ENCODE measurements at regions not wholly inside any gene's neighbourhood (a gene's known extent, or its start where the extent isn't known, plus 50 kb on each side); places are given as distances from the start of the nearest gene placed in this dataset.
A peak's percentile ranks its signal among the peaks of the same experiment; 100 is the strongest.
"Not testable (repeated sequence)": the region's sequence is repeated elsewhere in the genome, so short reads cannot be mapped to it uniquely, and the experiment has no call there.

- TF ChIP-seq, protein P1, sequence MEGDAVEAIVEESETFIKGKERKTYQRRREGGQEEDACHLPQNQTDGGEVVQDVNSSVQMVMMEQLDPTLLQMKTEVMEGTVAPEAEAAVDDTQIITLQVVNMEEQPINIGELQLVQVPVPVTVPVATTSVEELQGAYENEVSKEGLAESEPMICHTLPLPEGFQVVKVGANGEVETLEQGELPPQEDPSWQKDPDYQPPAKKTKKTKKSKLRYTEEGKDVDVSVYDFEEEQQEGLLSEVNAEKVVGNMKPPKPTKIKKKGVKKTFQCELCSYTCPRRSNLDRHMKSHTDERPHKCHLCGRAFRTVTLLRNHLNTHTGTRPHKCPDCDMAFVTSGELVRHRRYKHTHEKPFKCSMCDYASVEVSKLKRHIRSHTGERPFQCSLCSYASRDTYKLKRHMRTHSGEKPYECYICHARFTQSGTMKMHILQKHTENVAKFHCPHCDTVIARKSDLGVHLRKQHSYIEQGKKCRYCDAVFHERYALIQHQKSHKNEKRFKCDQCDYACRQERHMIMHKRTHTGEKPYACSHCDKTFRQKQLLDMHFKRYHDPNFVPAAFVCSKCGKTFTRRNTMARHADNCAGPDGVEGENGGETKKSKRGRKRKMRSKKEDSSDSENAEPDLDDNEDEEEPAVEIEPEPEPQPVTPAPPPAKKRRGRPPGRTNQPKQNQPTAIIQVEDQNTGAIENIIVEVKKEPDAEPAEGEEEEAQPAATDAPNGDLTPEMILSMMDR (IDR thresholded peaks at IDR 0.05) = no peak
- intact Hi-C loops (cut with DNase I) = no loop called here
- peaks cover 3 to 28% of the 10 kb centered on the region in 2 donors for H3K9me3 ChIP-seq
- no peaks in the 10 kb centered on the region for H3K27me3 ChIP-seq
- DNase-seq = no peak
- H3K4me3 ChIP-seq = no peak overlapping the region
- no peaks in the 10 kb centered on the region for H3K4me1 ChIP-seq
- no peak for ATAC-seq
- no peaks in the 10 kb centered on the region for H3K36me3 ChIP-seq
- H3K27ac ChIP-seq = no peak overlapping the region
Observed at GRCh38 chr1:209196140-209196539, 387.4 kb upstream of the CAMK1G start.

- intact Hi-C loops (cut with DNase I) = no loop called here
Observed at GRCh38 chr1:209198961-209199750, 384.4 kb upstream of the CAMK1G start.

GRCh38 chr1:209199822-209200221 lies 383.7 kb upstream of the CAMK1G start:
- TF ChIP-seq, protein P1 (IDR thresholded peaks at IDR 0.05) = no peak
- no peaks in the 10 kb centered on the region for H3K4me1 ChIP-seq
- ATAC-seq = no peak
- H3K27ac ChIP-seq = no peak overlapping the region
- no peak overlapping the region for H3K4me3 ChIP-seq
- intact Hi-C loops (cut with DNase I) = no loop called here
- H3K36me3 ChIP-seq = no peaks in the 10 kb centered on the region
- no peak for DNase-seq
- peaks cover 3 to 25% of the 10 kb centered on the region in 2 donors for H3K9me3 ChIP-seq
- no peaks in the 10 kb centered on the region for H3K27me3 ChIP-seq

More at GRCh38 chr1:209198961-209199750, 384.4 kb upstream of the CAMK1G start:
- H3K4me1 ChIP-seq = no peaks in the 10 kb centered on the region
- H3K9me3 ChIP-seq = peaks cover 3 to 28% of the 10 kb centered on the region in 2 donors
- no peak overlapping the region for H3K27ac ChIP-seq
- H3K27me3 ChIP-seq = no peaks in the 10 kb centered on the region
- H3K4me3 ChIP-seq = no peak overlapping the region
- no peak for ATAC-seq
- no peaks in the 10 kb centered on the region for H3K36me3 ChIP-seq
- TF ChIP-seq, protein P1 (IDR thresholded peaks at IDR 0.05) = no peak
- DNase-seq = no peak

DNA sequence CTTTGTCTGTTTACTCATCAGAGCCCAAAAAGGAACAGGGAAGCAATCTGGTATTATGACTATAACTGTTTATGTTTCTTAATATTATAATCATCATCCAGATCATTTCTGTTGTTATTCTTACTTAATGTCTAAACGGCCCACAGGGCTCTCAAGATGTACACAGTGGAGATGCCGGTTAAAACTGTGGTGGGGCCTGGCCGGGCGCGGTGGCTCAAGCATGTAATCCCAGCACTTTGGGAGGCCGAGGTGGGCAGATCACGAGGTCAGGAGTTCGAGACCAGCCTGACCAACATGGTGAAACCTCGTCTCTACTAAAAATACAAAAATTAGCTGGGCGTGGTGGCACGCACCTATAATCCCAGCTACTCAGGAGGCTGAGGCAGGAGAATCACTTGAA lies 381.2 kb upstream of the CAMK1G start:
- peaks cover 3 to 16% of the 10 kb centered on the region in 2 donors for H3K27me3 ChIP-seq
- DNase-seq; H3K4me1 ChIP-seq; ATAC-seq; intact Hi-C loops (cut with DNase I); H3K9me3 ChIP-seq; H3K36me3 ChIP-seq; H3K4me3 ChIP-seq; H3K27ac ChIP-seq: not testable (repeated sequence)

DNA sequence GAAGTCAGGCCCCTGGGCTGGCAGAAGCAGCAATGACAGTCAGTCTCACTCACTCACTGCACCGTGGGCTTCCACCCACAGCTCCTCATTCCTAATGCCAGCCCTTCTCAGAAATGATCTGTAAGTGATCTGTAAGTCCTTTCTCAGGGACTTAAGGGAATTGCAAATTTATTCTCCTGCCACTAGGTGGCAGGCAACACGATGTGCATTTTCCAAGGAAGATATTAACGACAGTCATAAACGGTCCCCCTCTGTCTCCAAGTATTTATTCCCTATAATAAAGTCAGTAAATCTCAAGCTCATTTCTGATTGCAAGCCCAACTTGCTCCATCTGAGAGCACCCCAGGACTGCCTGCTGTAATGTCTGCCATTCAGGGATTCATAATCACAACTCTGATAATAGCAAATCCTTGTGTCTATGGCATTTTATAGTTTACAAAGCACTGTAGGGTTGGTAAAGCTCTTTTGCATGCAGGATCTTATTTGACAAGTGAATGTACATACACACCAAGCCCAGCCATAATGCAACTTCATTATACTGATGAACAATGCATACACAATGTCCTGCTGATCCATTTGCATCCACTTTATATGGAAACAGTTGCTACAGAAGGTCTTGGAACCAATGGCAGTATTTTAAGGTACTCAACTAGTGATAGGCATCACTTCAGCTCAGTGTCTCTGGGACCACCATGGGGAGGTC lies 380.5 kb upstream of the CAMK1G start:
- Histone ChIP-seq H3K27me3 (peaks cover 8 to 23% of the 10 kb centered on the region in 2 donors), H3K36me3 (no peaks in the 10 kb centered on the region), H3K27ac (no peak overlapping the region), H3K4me3 (no peak overlapping the region), H3K4me1 (peaks cover 0 to 6% of the 10 kb centered on the region in 2 donors), H3K9me3 (no peaks in the 10 kb centered on the region)
- intact Hi-C loops (cut with DNase I) = no loop called here
- TF ChIP-seq, protein P1 (IDR thresholded peaks at IDR 0.05) = peak; percentile 58 to 75
- ATAC-seq (peak; percentile 64), DNase-seq (peak in 1 of 4 donors; percentile 74)

Measured in left lung (tissue), 4 donors.